Caki2 (cell line): ENCODE measurements at regions not wholly inside any gene's neighbourhood (a gene's known extent, or its start where the extent isn't known, plus 50 kb on each side); places are given as distances from the start of the nearest gene placed in this dataset.

Experiments
- DNase-seq: peaks from one replicate; pipeline ENCODE4 v3.0.0-alpha.2; 2015; ENCODE audit warnings: low read depth
- in situ Hi-C: cut with HindIII; loops from 2 replicates; pipeline ENCODE4 v1.10.0; 2016; ENCODE audit warnings: low sequenced_read_pairs, low pct_unique_long_range_greater_than_20kb, mixed read lengths

DNA sequence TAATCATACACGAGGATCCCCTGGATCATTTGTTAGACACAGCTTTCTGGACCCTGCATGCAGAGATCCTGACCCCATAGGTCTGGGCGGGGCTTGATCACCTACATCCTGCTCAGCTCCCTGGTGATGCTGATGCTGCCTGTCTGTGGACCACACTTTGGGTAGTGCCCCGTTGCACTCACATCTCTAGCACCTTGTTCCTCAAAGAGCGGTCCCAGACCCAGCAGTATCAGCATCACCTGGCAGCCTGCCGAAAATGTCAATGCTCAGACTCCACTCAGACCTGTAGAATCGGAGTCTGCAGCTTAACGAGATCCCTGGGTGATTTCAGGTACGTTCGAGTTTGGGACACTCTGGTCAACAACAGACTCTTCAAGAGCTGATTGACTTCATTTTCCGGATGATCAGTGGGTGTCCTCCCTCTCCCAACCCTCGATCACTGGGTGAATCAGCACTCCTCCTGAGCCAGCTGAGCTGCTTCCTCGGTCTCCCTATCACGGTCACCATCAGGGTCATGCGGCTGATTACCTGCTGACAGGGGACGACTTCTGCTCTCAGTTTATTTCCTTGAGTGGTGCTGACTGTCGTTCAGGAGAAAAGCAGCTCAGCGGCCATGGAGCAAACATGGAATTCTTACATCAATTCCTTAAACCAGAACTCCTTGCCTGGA is 150.6 kb upstream of the RAB12 start:
- DNase-seq: no peak
- in situ Hi-C loops: no loop called here

DNA sequence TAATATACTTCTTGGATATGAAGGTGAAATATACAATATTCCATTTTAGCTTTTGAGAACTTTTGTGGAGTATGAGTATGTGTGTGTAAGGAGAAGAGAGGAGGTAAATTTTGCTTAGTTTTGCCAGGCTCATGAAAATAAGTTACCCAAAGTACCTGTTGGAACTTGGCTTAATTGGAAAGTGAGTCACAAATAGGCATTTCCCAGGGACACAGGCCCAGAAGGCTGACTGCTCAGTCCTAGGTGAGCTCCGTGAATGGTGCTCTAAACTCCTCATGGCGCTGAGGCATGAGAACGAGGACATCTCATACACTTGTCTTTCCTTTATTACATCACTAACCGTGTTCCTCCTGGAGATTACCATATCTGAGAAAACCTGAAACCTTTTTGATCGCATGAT is 148.5 kb upstream of the RAB12 start:
- no peak for DNase-seq
- in situ Hi-C loops: no loop called here

DNA sequence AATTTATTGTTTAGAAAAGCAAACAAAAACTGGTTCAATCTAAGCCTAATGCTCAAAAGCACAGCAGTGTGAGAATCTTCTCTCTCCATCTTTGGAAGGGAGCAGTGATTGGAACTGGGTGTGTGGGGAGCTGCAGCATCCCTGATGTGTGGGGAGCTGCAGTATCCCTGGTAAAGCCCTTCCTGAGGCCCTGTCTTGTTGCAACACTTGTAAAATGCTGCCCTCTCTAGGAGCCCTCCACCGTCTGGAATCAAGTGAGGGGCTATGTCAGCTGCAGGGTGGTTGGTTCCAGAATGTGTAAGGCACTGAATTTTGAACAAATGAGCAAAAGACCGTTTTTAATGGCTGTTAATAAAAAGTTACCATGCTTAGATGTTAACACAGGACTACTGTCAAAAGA is 147.7 kb upstream of the RAB12 start:
- in situ Hi-C loops: no loop called here
- no peak for DNase-seq

DNA sequence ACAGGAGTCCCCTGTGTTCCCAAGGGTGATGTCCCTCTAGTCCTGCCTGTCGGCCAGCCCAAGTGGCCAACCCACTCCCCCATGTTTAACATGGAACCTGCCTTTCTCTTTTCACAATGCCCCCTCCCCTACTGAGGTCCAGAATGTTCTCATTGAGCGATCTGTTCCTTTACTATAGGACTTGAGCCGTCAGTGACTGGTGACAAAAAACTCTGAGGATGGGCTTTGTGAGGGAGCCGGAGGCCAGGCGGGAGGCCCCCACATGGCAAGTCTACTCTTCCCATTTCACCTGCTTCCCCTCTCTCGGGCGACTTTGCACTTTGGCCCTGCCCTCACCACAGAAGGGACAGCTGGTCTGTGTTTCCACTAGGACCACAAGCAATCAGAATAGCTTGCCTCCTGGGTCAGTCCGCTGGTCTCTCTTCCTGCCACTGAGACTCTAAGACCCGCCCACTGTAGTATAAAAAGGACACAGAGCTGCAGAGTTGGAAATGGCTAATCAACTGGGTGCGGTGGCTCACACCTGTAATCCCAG is 146.5 kb upstream of the RAB12 start:
- in situ Hi-C loops: no loop called here
- no peak for DNase-seq

DNA sequence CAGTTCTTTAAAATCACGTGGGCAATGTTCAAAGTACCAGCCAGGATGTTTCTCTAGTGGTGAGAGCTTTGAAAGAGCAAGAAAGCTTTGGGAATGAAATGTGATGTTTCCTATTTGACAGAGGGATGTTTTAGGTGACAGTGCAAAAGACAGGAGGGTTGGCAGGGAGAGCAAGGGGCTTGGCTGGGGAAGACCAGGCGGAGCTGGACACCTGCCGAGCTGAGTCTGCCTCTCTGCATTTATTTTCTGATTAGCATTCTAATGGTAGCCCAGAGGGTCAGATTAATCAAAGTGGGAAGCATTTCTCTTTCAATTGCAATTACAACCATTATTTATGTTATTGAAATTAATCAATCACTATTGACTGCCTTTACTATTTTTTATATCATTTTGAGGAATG is 145.4 kb upstream of the RAB12 start:
- in situ Hi-C loops: no loop called here
- DNase-seq: no peak

DNA sequence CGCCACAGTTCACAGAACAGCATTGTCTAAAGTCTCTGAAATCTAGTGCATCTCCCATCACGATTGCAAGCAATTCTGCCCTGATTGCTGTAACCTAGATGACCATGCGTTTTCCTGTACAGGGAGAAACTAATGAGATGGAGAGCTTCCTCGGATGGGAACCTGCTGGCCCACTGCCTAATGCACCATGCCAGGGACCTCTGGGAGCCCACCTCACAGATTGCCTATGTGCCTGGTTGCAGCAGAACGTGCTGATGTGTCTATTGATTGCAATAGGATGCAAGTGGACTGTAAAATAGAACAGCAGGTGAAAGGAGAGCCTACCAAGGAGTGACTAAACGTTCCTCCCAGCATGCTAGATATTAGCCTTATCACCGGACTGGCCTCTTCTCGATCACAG is 141.0 kb upstream of the RAB12 start:
- in situ Hi-C loops: no loop called here
- DNase-seq: no peak

DNA sequence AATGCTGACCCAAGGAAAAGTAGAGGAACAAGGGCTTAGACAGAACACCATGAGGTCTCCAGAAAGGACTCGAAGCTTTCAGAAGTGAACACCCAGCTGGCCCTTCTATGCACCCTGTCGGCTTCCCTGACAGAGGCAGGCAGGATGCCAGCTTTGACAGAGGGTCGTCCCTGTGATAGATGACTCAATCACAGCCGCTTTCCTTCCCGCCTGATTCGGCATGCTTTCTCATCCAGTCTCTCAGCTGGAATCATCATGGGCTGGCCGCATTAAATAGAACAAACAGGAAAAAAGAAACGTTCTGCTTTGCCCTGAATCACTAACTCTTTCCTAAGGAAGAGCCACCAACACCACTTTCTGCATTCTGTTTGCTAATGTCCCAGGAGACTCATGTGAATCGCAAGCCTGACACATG is 140.3 kb upstream of the RAB12 start:
- DNase-seq: no peak
- in situ Hi-C loops: no loop called here

DNA sequence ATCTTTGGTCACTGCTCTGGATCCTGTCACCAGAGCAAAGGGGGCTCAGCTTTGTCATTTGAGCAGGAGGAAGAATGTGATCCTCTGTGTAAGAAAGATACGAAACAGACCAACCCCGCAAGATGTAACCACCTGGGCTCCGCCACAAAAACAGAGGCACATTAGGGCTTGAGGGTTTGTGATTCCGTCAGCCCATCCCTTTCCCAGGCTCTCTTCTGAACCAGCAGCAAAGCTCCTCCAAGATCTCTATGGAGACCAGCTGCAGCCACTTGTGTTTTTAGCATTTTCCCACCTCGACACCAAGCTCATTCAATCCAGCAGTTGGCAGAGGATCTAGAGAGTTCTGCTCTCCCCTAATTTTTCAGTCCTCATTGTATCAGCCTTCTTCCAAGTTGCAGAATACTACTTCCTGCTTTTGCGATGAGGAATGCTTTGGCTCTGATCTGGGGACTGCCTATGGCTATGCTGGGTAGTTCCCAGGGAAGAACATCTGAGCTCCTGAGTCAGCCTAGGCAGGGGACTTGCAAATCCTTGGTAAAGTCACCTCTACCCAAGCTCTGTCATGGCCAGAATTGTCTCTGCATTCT is 139.6 kb upstream of the RAB12 start:
- DNase-seq: no peak
- in situ Hi-C loops: no loop called here

DNA sequence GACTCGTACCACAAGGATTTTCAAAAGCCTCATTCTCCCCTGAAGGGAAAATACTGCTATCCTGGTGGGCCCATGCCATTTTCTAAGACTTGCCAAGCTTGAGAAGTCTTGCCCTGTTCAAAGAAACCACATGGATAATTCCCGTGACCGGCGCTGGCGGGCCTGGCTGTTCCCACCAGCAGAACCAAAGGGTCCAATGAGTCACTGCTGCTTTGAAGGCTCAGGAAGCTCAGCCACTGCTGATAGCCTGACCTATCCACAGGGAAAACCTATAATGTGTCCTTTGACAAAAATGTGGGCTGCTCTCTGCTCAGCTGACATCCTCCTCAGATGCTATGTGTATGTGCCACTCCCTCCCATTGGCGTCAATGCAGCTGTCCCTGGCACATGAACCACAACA is 137.9 kb upstream of the RAB12 start:
- in situ Hi-C loops: no loop called here
- no peak for DNase-seq

DNA sequence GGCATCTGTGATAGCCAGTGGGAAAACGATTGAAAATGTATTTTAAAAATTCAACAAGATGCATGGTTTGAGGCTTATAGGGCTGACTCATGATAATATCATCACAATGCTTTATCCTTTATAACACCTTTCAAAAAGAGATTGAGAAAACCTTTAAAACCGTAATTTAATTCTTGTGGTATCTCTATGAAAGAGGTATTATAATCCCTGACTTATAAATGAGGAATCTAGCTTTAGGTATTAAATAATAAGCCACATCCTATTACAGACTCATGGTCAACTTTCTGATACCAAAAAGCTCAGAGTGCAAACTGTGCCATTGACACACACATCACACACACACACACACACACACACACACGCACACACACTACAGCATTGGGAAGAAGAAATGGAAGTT is 134.6 kb upstream of the RAB12 start:
- DNase-seq: no peak
- in situ Hi-C loops: no loop called here

DNA sequence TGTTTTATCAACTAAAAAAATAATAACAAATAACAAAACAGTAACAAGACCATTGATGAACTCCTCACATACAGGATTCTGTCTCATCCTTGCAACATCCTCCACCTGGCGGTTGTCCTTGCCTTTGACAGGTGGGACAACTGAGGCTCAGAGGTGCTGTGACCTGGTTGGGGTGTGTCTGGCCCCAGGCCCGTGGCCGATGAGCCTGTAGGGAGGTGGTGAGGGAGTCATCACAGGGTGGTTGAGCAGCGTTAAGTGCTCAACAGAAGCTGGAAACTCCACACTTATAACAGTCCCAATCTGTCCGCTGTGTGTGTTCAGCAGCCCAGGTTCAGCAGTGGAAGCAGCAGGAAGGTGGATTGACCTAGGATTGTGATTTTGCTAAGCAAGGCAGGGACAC is 131.6 kb upstream of the RAB12 start:
- no peak for DNase-seq
- in situ Hi-C loops: no loop called here

DNA sequence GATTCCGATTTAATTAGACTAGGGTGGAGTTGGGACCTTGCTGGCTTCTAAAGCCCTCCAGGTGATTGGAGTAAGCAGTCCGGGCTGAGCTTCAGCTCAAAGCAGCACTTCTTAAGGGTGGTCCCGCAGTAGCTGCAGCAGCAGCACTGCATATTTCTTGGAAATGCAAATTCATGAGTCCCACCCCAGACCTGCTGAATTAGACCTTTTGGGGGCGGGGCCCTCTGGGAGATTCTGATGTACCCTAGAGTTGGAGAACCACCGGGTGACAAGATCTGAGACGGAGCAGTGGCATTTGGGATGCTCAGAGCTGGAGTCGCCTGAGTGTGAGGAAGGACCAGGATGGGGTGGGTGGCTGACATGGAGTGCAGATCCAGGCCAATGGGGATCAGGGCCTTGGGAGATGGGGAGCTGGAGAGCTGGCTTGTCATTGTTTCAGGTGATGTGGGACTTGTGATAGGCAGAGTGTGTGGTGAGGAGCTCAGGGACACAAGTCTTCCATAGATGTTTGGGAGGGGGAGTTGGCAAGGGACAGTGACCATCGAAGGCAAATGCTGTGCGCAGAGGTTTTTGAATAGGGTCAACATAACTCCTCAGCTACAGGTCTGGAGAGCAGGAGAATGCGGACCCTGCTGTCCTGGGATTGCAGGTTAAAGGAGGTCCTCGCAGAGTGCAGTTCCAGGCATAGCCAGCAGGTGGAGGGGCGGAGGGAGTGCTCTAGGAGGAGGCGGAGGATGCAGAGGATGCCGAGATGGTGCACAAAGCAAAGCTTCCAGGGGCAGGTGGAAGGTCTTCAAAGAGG is 130.9 kb upstream of the RAB12 start:
- peak; percentile 30 for DNase-seq
- in situ Hi-C loops: no loop called here

DNA sequence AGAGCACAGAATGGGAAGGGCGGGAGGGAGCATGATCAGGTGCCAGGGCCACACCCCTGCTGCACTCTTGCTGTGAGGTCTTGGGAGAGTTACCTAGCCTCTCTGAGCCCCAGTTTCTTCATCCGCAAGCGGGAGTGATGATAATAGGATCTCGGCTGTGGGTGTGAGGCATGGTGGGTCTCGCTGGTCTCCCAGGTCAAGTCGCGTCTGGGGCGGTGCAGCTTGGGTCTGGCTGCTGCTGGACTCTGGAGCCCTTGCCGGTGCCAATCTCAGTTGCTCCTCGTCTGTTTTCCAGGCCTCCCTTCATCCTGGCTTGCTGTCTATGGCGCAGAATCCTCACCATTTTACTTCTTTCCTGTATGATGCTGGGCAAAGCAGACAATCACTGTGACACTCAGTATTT is 130.3 kb upstream of the RAB12 start:
- in situ Hi-C loops: no loop called here
- DNase-seq: no peak

DNA sequence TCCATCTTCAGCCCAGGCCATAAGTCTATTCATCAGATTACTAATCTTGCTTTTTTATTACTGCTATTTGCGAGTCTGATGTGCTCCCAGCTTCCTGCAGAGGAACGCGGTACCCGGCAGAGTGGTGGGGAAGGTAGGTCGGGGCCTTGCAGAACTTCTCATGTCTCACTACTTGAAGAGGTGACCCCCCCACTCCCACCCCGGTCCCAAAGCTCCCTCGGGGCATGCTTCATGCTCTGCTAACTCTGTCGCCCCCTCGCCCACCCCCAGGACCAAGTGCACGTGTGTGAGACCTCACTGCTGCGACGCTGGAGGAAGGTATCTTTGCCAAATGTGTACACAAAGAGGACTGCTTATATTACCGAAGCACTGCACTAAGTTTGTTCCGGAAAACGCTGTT is 129.4 kb upstream of the RAB12 start:
- in situ Hi-C loops: no loop called here
- DNase-seq: no peak

DNA sequence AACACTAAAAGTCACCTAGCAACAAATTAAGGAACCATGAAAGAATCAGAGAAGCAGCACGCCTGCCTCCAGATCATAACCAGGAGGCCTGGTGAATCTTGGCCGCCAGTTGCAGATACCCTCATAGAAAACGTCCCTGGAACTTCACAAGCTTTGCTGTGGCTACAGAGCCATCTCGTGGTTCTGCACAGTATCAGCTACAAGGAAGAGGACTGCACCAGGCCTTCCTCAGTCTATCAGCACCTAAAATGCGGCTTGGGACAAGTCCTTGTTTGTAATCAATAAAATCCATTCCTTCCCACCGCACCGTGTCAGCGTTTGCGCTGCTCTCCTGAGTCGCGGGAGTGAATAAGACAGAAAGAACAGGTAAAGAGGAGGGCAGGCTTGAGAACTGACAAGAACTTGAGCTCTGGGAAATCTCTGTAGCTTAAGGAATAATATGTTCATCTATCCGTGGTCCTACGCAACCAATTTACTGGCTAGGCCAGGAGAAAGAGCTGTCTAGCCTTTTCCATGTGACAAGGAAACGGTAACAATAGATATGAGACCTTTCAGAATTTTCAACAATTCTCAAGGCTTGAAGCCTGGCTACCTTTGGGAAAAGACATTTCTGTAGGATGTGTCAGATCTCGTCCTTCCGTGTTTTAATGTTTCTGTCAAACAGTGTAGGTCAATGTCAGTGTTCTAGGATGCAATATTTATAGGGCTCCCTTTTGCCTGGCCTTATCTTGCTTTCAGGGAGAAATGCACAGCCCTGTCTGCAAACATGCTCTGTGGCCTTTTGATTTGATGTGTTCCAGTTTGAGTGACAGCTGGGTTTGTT is 128.5 kb upstream of the RAB12 start:
- in situ Hi-C loops: no loop called here
- DNase-seq: peak; percentile 17

DNA sequence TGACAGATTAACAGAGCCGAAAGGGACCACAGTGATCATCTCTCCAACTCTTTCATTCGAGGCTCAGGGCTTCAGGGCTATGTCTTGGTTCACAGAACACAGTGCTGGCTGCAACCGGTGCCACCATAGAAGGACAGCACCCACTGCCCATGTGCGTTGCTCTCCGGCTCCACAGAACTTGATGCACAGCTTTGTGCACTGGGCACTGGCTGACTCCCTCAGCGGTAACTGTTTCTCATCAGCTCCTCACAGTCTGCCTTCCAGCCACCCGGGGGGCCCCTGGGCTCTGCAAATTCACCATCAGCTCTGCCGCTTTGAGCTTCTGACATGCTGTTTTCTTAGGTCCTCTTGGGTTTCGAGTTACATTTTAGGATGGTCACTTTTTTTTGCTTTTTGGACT is 124.3 kb upstream of the RAB12 start:
- DNase-seq: no peak
- in situ Hi-C loops: no loop called here

DNA sequence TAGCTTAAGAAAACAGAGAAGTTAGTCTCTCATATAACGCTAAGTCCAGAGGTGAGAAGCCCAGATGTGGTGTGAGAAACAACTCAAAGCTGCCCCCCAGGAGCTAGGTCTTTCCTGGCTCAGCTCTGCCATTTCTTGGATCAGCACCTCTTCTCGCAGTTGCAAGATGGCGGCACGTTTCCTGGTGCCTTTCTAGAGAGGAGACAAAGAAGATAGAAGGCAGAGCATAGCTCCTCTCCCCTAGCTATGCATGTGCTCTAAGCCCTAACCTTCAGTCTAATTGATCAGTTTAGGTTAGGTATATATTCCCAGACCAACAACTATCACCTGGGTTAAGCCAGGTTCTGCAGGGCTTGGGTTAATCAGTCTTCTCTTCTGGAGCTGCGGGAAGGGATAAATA is 119.5 kb upstream of the RAB12 start:
- no peak for DNase-seq
- in situ Hi-C loops: no loop called here

DNA sequence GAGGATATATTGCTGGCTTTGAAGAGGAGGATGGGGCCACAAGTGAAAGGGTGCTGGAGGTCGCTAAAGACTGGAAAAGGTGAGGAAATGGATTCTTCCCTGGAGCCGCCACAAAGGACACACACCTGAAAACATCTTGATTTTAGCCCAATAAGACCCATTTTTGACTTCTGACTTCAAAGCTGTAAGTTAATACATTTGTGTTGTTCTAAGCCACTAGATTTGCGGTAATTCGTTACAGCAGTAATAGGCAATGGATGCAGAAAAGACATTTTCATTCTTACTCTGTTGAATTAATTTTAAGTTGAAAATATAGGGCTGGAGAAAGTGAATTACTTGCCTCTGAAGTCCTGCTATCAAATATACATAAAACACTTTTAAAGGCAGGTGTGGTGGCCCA is 117.7 kb upstream of the RAB12 start:
- in situ Hi-C loops: no loop called here
- no peak for DNase-seq

DNA sequence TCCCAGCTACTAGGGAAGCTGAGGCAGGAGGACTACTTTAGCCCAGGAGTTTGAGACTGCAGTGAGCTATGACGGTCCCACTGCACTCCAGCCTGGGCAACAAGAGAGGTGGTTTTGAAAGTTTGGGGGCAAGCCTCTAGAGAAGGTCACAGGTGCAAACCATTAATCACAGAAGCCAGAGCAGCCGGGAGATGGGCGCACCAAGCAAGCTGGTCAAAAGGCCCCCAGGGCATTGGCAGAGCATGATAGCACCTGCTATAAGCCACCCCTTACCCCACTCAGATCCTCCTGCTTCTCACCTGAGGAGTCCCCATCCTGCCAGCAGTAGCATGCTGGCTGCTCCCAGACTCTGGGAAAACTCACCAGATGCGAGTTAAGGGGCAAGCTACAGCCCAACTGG is 116.1 kb upstream of the RAB12 start:
- in situ Hi-C loops: no loop called here

More for the DNA sequence above, 116.1 kb upstream of the RAB12 start:
- DNase-seq: no peak
